COLO668 (cell line): ENCODE measurements at regions not wholly inside any gene's neighbourhood (a gene's known extent, or its start where the extent isn't known, plus 50 kb on each side); places are given as distances from the start of the nearest gene placed in this dataset.

Experiments used
- DNase-seq: peaks from one replicate; lab custom pipeline; 2025; ENCODE audit not compliant: unreplicated experiment; lab: John Stamatoyannopoulos, UW

- no peak for DNase-seq
Measured at GRCh38 chr4:112093636-112094202, 51.5 kb upstream of the FAM241A start.

- no peak for DNase-seq
Measured at GRCh38 chr4:112094330-112094729, 50.9 kb upstream of the FAM241A start.
